GM12878 (cell line): ENCODE measurements at regions not wholly inside any gene's neighbourhood (a gene's known extent, or its start where the extent isn't known, plus 50 kb on each side); places are given as distances from the start of the nearest gene placed in this dataset.

Source experiments
- ATAC-seq: fragments of 200-7000 bp; cut with Tn5 transposase; 3 replicates; pipeline ENCODE4 v1.9.1; 2020; ENCODE audit warnings: mild to moderate bottlenecking, moderate library complexity
- BruUV-seq: library from RNA; stranded (reverse); fragments of 400-500 nt; replicated peaks from 2 replicates; lab custom pipeline; 2021; lab: Mats Ljungman, UMichigan
- CTCF ChIA-PET: fragments of 300-600 bp; sonication (Branson Sonifier 250); formaldehyde crosslinking; extraction: SDS; loops from one replicate; lab custom pipeline; 2021; ENCODE audit warnings: inconsistent platforms; lab: Yijun Ruan, JAX
- POLR2A ChIA-PET: fragments of 350-600 bp; formaldehyde crosslinking; extraction: SDS; loops from one replicate; lab custom pipeline; 2021; ENCODE audit warnings: inconsistent platforms; lab: Charles Lee
- RAD21 ChIA-PET: fragments of 300-600 bp; sonication (Branson Sonifier 250); formaldehyde crosslinking; loops from one replicate; lab custom pipeline; 2023; ENCODE audit warnings: antibody characterized with exemption; ENCODE audit not compliant: unreplicated experiment; lab: Charles Lee
- SMC1A ChIA-PET: fragments of 300-600 bp; sonication (Branson Sonifier 250); formaldehyde crosslinking; loops from one replicate; lab custom pipeline; 2023; ENCODE audit not compliant: unreplicated experiment, uncharacterized antibody; lab: Charles Lee
- DNase-seq: peaks from one replicate; pipeline ENCODE4 v3.0.0-alpha.2; 2011; ENCODE audit warnings: low read depth, low spot score
- FAIRE-seq: peaks from 3 replicates; lab custom pipeline; 2011; peaks lifted over from hg19 to GRCh38; lab: Jason Lieb, UNC
- H2AFZ ChIP-seq: 2 replicates; pipeline ENCODE4 v1.6.0; 2011; ENCODE audit warnings: low read depth, low read length, control low read depth; ENCODE audit not compliant: control insufficient read depth
- H3K27ac ChIP-seq: 2 replicates; pipeline ENCODE4 v1.5.1; 2011; ENCODE audit warnings: control low read depth; ENCODE audit not compliant: control insufficient read depth, insufficient read depth
- H3K27me3 ChIP-seq, 2 experiments: replicated peaks in 1 of 2; 2 replicates each; pipeline versions ENCODE4 v1.6.0 to v1.6.1; 2011; ENCODE audit warnings: low read length in 1 of 2; ENCODE audit not compliant: control insufficient read depth in 2 of 2, insufficient read depth in 2 of 2
- H3K36me3 ChIP-seq, 2 experiments: 2 replicates each; pipeline ENCODE4 v1.5.1; 2011; ENCODE audit warnings: low read length in 1 of 2; ENCODE audit not compliant: control insufficient read depth in 2 of 2, insufficient read depth in 2 of 2
- H3K4me1 ChIP-seq: 2 replicates; pipeline ENCODE4 v1.6.1; 2011; ENCODE audit warnings: mild to moderate bottlenecking, low read length, moderate library complexity, mixed read lengths; ENCODE audit not compliant: control insufficient read depth, insufficient read depth
- H3K4me2 ChIP-seq: 2 replicates; pipeline ENCODE4 v1.6.0; 2011; ENCODE audit warnings: control low read depth; ENCODE audit not compliant: control insufficient read depth, insufficient read depth
- H3K4me3 ChIP-seq: fragments of 200-600 bp; sonication (generic); 2 replicates; pipeline ENCODE4 v1.5.1; 2016
- H3K79me2 ChIP-seq: 2 replicates; pipeline ENCODE4 v1.6.0; 2011; ENCODE audit warnings: low read length; ENCODE audit not compliant: control insufficient read depth, insufficient read depth
- H3K9ac ChIP-seq: 2 replicates; pipeline ENCODE4 v1.8.0; 2011; ENCODE audit warnings: low read length, control low read depth, mixed read lengths; ENCODE audit not compliant: control insufficient read depth, insufficient read depth
- H3K9me3 ChIP-seq: replicated peaks from 3 replicates; pipeline ENCODE4 v1.5.1; 2011; ENCODE audit warnings: mild to moderate bottlenecking, low read length; ENCODE audit not compliant: control insufficient read depth, insufficient read depth
- H4K20me1 ChIP-seq: 2 replicates; pipeline ENCODE4 v1.6.0; 2011; ENCODE audit not compliant: control insufficient read depth, insufficient read depth
- BCL11A ChIP-seq: IDR thresholded peaks from 2 replicates; pipeline ENCODE4 v1.6.1; 2011; ENCODE audit warnings: low read depth, low read length
- FOS ChIP-seq: IDR thresholded peaks from 3 replicates; pipeline ENCODE4 v1.6.1; 2011; ENCODE audit warnings: borderline replicate concordance; ENCODE audit not compliant: insufficient read length; ENCODE audit errors: extremely low read depth
- GATAD2B ChIP-seq: fragments of 450-650 bp; conservative IDR thresholded peaks from 2 replicates; pipeline ENCODE4 v1.6.1; 2017; ENCODE audit warnings: low read depth, mild to moderate bottlenecking, moderate library complexity
- MEF2A ChIP-seq: IDR thresholded peaks from 2 replicates; pipeline ENCODE4 v1.6.1; 2011; ENCODE audit warnings: low read depth, mild to moderate bottlenecking, low read length, moderate library complexity; ENCODE audit not compliant: insufficient read depth
- MXI1 ChIP-seq: fragments of 150-350 bp; IDR thresholded peaks from 2 replicates; pipeline ENCODE4 v1.6.1; 2011; ENCODE audit warnings: low read depth, mild to moderate bottlenecking, inconsistent platforms, low read length, improper control_type of control experiment
- PAX5 ChIP-seq: IDR thresholded peaks from 2 replicates; pipeline ENCODE4 v1.6.1; 2011; ENCODE audit warnings: low read depth, low read length, borderline replicate concordance
- POLR2AphosphoS2 ChIP-seq: IDR thresholded peaks from 2 replicates; pipeline ENCODE4 v1.6.1; 2011; ENCODE audit warnings: low read depth, mild to moderate bottlenecking, low read length, improper control_type of control experiment, moderate library complexity
- POLR2AphosphoS5 ChIP-seq: IDR thresholded peaks from 2 replicates; pipeline ENCODE4 v1.6.1; 2011; ENCODE audit warnings: mild to moderate bottlenecking, low read length, inconsistent platforms
- RAD51 ChIP-seq: fragments of 450-650 bp; IDR thresholded peaks from 2 replicates; pipeline ENCODE4 v1.6.1; 2016; ENCODE audit warnings: moderate library complexity, mild to moderate bottlenecking, inconsistent platforms
- RB1 ChIP-seq: fragments of 450-650 bp; formaldehyde crosslinking; IDR thresholded peaks from 2 replicates; pipeline ENCODE4 v1.6.1; 2017; ENCODE audit warnings: mild to moderate bottlenecking, borderline replicate concordance
- SMAD1 ChIP-seq: fragments of 450-650 bp; IDR thresholded peaks from 2 replicates; pipeline ENCODE4 v1.6.1; 2018; ENCODE audit warnings: mild to moderate bottlenecking, low read depth; ENCODE audit not compliant: partially characterized antibody
- SMARCA5 ChIP-seq: fragments of 450-650 bp; IDR thresholded peaks from 2 replicates; pipeline ENCODE4 v1.6.1; 2017; ENCODE audit warnings: mild to moderate bottlenecking
- ZBED1 ChIP-seq: IDR thresholded peaks from 2 replicates; pipeline ENCODE4 v1.6.1; 2016; ENCODE audit warnings: borderline replicate concordance
- WGBS: methylation state at CpG from one replicate; pipeline ENCODE4 v1.1.6; 2016; ENCODE audit warnings: low lambda C conversion rate; ENCODE audit not compliant: insufficient replicate concordance, insufficient coverage; ENCODE audit errors: missing lambda C conversion rate; 5-methylcytosine and 5-hydroxymethylcytosine counted together
- in situ Hi-C: fragments of 300-500 bp; cut with MboI; formaldehyde crosslinking; loops from 9 replicates; pipeline ENCODE4 v1.14.3; 2018; ENCODE audit warnings: mixed read lengths
- intact Hi-C: fragments of 100-400 bp; cut with micrococcal nuclease; formaldehyde crosslinking; loops from one replicate; pipeline ENCODE4 v1.14.2; 2022; ENCODE audit not compliant: unreplicated experiment
- TF ChIP-seq, protein P1 (sequence below): IDR thresholded peaks from 2 replicates; pipeline ENCODE4 v1.6.1; 2011; ENCODE audit warnings: low read depth, mild to moderate bottlenecking, low read length, moderate library complexity, borderline replicate concordance; ENCODE audit errors: extremely low read depth
- TF ChIP-seq, protein P2 (sequence below): fragments of 450-650 bp; formaldehyde crosslinking; IDR thresholded peaks from 2 replicates; pipeline ENCODE4 v1.4.0; 2020; ENCODE audit warnings: mild to moderate bottlenecking, moderate library complexity
- TF ChIP-seq, protein P3 (sequence below): fragments of 450-650 bp; formaldehyde crosslinking; IDR thresholded peaks from 2 replicates; pipeline ENCODE4 v1.5.0; 2022; ENCODE audit warnings: mild to moderate bottlenecking, missing genetic modification characterization
- TF ChIP-seq, protein P4 (sequence below): fragments of 450-650 bp; IDR thresholded peaks from 2 replicates; pipeline ENCODE4 v1.6.1; 2017; ENCODE audit warnings: mild to moderate bottlenecking, low read depth, inconsistent platforms; ENCODE audit not compliant: poor library complexity, severe bottlenecking

DNA sequence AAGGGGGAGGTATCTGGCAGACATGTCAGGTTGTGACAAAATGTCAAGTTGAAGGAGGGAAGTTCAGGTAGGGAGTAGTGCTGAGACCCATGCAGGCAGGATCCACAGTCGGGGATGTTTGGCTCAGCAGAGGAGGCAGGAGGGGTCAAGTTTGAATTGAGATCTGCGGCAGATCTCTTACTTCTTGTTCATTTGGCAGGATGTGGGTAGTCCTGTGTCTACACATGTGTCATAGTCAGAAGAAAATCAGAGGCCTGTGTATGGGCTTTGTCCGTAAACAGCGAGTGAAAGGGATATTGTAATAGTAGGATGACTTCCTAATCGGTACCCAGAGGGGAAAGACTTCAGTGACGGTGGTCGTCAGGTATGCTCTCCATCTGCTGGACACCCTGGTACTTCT lies 203.8 kb upstream of the MTPN start:
- Histone ChIP-seq H3K4me1 (no peaks in the 10 kb centered on the region), H2AFZ (no peak overlapping the region), H3K4me3 (no peak overlapping the region), H3K4me2 (no peak overlapping the region), H3K36me3 (no peaks in the 10 kb centered on the region), H4K20me1 (no peaks in the 10 kb centered on the region), H3K27ac (no peak overlapping the region), H3K9ac (no peak overlapping the region), H3K9me3 (no peaks in the 10 kb centered on the region), H3K27me3 (no peaks in the 10 kb centered on the region), H3K79me2 (no peaks in the 10 kb centered on the region)
- DNase-seq: no peak
- ATAC-seq: no peak
- RAD21 ChIA-PET: no interaction called here
- CTCF ChIA-PET: no interaction called here
- FAIRE-seq: no peak
- SMC1A ChIA-PET: interaction anchor here (1.7 kb wide), 1 partner anchor 10 kb away, joined by 3 read pairs; no protein-coding TSS in a partner anchor
- BruUV-seq: no TSS peak
- intact Hi-C loops: no loop called here
- in situ Hi-C loops: no loop called here
- 52% methylated on average over 7 of the region's 7 CpGs for WGBS
- POLR2A ChIA-PET: no interaction called here
- TF ChIP-seq, protein P1, sequence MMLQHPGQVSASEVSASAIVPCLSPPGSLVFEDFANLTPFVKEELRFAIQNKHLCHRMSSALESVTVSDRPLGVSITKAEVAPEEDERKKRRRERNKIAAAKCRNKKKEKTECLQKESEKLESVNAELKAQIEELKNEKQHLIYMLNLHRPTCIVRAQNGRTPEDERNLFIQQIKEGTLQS: no peak
- TF ChIP-seq PAX5 (no peak), RAD51 (no peak), MEF2A (no peak), FOS (no peak), MXI1 (no peak), RB1 (no peak), SMAD1 (no peak), POLR2AphosphoS2 (no peak), GATAD2B (no peak), ZBED1 (no peak), POLR2AphosphoS5 (no peak), SMARCA5 (no peak), BCL11A (no peak)
- TF ChIP-seq, protein P2, sequence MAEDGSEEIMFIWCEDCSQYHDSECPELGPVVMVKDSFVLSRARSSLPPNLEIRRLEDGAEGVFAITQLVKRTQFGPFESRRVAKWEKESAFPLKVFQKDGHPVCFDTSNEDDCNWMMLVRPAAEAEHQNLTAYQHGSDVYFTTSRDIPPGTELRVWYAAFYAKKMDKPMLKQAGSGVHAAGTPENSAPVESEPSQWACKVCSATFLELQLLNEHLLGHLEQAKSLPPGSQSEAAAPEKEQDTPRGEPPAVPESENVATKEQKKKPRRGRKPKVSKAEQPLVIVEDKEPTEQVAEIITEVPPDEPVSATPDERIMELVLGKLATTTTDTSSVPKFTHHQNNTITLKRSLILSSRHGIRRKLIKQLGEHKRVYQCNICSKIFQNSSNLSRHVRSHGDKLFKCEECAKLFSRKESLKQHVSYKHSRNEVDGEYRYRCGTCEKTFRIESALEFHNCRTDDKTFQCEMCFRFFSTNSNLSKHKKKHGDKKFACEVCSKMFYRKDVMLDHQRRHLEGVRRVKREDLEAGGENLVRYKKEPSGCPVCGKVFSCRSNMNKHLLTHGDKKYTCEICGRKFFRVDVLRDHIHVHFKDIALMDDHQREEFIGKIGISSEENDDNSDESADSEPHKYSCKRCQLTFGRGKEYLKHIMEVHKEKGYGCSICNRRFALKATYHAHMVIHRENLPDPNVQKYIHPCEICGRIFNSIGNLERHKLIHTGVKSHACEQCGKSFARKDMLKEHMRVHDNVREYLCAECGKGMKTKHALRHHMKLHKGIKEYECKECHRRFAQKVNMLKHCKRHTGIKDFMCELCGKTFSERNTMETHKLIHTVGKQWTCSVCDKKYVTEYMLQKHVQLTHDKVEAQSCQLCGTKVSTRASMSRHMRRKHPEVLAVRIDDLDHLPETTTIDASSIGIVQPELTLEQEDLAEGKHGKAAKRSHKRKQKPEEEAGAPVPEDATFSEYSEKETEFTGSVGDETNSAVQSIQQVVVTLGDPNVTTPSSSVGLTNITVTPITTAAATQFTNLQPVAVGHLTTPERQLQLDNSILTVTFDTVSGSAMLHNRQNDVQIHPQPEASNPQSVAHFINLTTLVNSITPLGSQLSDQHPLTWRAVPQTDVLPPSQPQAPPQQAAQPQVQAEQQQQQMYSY (CRISPR knock-in tag): no peak
- TF ChIP-seq, protein P3, sequence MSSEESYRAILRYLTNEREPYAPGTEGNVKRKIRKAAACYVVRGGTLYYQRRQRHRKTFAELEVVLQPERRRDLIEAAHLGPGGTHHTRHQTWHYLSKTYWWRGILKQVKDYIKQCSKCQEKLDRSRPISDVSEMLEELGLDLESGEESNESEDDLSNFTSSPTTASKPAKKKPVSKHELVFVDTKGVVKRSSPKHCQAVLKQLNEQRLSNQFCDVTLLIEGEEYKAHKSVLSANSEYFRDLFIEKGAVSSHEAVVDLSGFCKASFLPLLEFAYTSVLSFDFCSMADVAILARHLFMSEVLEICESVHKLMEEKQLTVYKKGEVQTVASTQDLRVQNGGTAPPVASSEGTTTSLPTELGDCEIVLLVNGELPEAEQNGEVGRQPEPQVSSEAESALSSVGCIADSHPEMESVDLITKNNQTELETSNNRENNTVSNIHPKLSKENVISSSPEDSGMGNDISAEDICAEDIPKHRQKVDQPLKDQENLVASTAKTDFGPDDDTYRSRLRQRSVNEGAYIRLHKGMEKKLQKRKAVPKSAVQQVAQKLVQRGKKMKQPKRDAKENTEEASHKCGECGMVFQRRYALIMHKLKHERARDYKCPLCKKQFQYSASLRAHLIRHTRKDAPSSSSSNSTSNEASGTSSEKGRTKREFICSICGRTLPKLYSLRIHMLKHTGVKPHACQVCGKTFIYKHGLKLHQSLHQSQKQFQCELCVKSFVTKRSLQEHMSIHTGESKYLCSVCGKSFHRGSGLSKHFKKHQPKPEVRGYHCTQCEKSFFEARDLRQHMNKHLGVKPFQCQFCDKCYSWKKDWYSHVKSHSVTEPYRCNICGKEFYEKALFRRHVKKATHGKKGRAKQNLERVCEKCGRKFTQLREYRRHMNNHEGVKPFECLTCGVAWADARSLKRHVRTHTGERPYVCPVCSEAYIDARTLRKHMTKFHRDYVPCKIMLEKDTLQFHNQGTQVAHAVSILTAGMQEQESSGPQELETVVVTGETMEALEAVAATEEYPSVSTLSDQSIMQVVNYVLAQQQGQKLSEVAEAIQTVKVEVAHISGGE: no peak
- TF ChIP-seq, protein P4, sequence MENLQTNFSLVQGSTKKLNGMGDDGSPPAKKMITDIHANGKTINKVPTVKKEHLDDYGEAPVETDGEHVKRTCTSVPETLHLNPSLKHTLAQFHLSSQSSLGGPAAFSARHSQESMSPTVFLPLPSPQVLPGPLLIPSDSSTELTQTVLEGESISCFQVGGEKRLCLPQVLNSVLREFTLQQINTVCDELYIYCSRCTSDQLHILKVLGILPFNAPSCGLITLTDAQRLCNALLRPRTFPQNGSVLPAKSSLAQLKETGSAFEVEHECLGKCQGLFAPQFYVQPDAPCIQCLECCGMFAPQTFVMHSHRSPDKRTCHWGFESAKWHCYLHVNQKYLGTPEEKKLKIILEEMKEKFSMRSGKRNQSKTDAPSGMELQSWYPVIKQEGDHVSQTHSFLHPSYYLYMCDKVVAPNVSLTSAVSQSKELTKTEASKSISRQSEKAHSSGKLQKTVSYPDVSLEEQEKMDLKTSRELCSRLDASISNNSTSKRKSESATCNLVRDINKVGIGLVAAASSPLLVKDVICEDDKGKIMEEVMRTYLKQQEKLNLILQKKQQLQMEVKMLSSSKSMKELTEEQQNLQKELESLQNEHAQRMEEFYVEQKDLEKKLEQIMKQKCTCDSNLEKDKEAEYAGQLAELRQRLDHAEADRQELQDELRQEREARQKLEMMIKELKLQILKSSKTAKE: no peak
